HEK293T (cell line): ENCODE measurements at regions not wholly inside any gene's neighbourhood (a gene's known extent, or its start where the extent isn't known, plus 50 kb on each side); places are given as distances from the start of the nearest gene placed in this dataset.
"Not testable (repeated sequence)": the region's sequence is repeated elsewhere in the genome, so short reads cannot be mapped to it uniquely, and the experiment has no call there.

ENCODE experiments used
- CTCF ChIA-PET: fragments of 350-600 bp; formaldehyde crosslinking; extraction: SDS; loops from one replicate; lab custom pipeline; 2021; ENCODE audit warnings: antibody characterized with exemption, inconsistent platforms; lab: Yijun Ruan, JAX
- POLR2A ChIA-PET: fragments of 350-600 bp; formaldehyde crosslinking; extraction: SDS; loops from one replicate; lab custom pipeline; 2020; ENCODE audit warnings: antibody characterized with exemption, inconsistent platforms; lab: Yijun Ruan, JAX
- DNase-seq: peaks from one replicate; pipeline ENCODE4 v3.0.0; 2012; ENCODE audit warnings: mixed read lengths; ENCODE audit errors: extremely low spot score
- ARNT ChIP-seq: fragments of 450-650 bp; IDR thresholded peaks from 2 replicates; pipeline ENCODE4 v1.6.1; 2017; ENCODE audit warnings: mild to moderate bottlenecking
- BHLHE40 ChIP-seq: fragments of 450-650 bp; IDR thresholded peaks from 2 replicates; pipeline ENCODE4 v1.6.1; 2016; ENCODE audit warnings: mild to moderate bottlenecking, moderate library complexity, borderline replicate concordance
- CTBP1 ChIP-seq: fragments of 450-650 bp; IDR thresholded peaks from 2 replicates; pipeline ENCODE4 v1.6.1; 2016; ENCODE audit warnings: borderline replicate concordance
- ELF4 ChIP-seq: fragments of 450-650 bp; IDR thresholded peaks from 2 replicates; pipeline ENCODE4 v1.6.1; 2017; ENCODE audit warnings: antibody characterized with exemption
- FOXA1 ChIP-seq: fragments of 450-650 bp; IDR thresholded peaks from 2 replicates; pipeline ENCODE4 v1.6.1; 2016; ENCODE audit warnings: mild to moderate bottlenecking
- FOXK2 ChIP-seq: fragments of 450-650 bp; IDR thresholded peaks from 2 replicates; pipeline ENCODE4 v1.6.1; 2016; ENCODE audit warnings: mild to moderate bottlenecking
- FOXM1 ChIP-seq: fragments of 450-650 bp; IDR thresholded peaks from 2 replicates; pipeline ENCODE4 v1.6.1; 2017; ENCODE audit warnings: mild to moderate bottlenecking, borderline replicate concordance
- HDGF ChIP-seq: fragments of 450-650 bp; IDR thresholded peaks from 2 replicates; pipeline ENCODE4 v1.6.1; 2017; ENCODE audit warnings: antibody characterized with exemption, borderline replicate concordance
- L3MBTL2 ChIP-seq: fragments of 450-650 bp; conservative IDR thresholded peaks from 2 replicates; pipeline ENCODE4 v1.6.1; 2016; ENCODE audit warnings: mild to moderate bottlenecking
- LEF1 ChIP-seq: fragments of 450-650 bp; IDR thresholded peaks from 2 replicates; pipeline ENCODE4 v1.6.1; 2017; ENCODE audit warnings: mild to moderate bottlenecking, borderline replicate concordance
- NFRKB ChIP-seq: fragments of 450-650 bp; IDR thresholded peaks from 2 replicates; pipeline ENCODE4 v1.6.1; 2016; ENCODE audit warnings: mild to moderate bottlenecking, moderate library complexity
- SP1 ChIP-seq: fragments of 450-650 bp; IDR thresholded peaks from 2 replicates; pipeline ENCODE4 v1.6.1; 2017
- SUZ12 ChIP-seq: fragments of 450-650 bp; IDR thresholded peaks from 2 replicates; pipeline ENCODE4 v1.6.1; 2016; ENCODE audit warnings: mild to moderate bottlenecking
- TARDBP ChIP-seq: fragments of 450-650 bp; IDR thresholded peaks from 2 replicates; pipeline ENCODE4 v1.6.1; 2016
- ZNF384 ChIP-seq: fragments of 450-650 bp; IDR thresholded peaks from 2 replicates; pipeline ENCODE4 v1.6.1; 2016
- TF ChIP-seq, protein P1 (sequence below): fragments of 450-650 bp; IDR thresholded peaks from 2 replicates; pipeline ENCODE4 v1.6.1; 2016

DNA sequence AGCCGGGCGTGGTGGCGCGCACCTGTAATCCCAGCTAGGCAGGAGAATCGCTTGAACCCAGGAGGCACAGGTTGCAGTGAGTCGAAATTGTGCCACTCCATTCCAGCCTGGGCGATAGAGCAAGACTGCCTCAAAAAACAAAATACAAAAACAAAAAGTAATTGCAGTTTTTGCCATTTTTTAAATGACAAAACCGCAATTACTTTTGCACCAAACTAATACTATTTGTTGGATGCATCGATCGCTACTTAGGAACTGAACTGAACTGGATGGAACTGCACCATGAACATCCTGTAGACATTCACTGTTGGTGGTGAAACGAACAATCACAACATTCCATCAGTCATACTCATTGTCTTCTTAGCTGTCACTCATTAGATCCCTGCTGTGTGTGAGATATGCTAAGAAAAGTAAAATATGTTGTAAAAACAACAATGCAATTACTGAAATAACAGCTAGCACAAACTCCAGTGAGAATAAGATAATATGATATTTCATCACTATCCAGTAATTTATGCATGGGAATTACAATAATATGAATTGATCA, 341.2 kb downstream of the ACTR3B start:
- DNase-seq, result no peak
- CTCF ChIA-PET, result no interaction called here
- TF ChIP-seq FOXM1, result no peak
- TF ChIP-seq NFRKB, result no peak
- no peak for TF ChIP-seq SUZ12
- TF ChIP-seq LEF1, result no peak
- no peak for TF ChIP-seq ZNF384
- no peak for TF ChIP-seq CTBP1
- no peak for TF ChIP-seq HDGF
- no peak for TF ChIP-seq SP1
- no peak for TF ChIP-seq ARNT
- TF ChIP-seq, protein P1, sequence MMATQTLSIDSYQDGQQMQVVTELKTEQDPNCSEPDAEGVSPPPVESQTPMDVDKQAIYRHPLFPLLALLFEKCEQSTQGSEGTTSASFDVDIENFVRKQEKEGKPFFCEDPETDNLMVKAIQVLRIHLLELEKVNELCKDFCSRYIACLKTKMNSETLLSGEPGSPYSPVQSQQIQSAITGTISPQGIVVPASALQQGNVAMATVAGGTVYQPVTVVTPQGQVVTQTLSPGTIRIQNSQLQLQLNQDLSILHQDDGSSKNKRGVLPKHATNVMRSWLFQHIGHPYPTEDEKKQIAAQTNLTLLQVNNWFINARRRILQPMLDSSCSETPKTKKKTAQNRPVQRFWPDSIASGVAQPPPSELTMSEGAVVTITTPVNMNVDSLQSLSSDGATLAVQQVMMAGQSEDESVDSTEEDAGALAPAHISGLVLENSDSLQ, result peak; percentile 57
- no peak for TF ChIP-seq FOXA1
- peak; percentile 84 for TF ChIP-seq ELF4
- TF ChIP-seq FOXK2, result no peak
- no peak for TF ChIP-seq L3MBTL2
- TF ChIP-seq TARDBP, result no peak
- no peak for TF ChIP-seq BHLHE40
- POLR2A ChIA-PET, result no interaction called here

DNA sequence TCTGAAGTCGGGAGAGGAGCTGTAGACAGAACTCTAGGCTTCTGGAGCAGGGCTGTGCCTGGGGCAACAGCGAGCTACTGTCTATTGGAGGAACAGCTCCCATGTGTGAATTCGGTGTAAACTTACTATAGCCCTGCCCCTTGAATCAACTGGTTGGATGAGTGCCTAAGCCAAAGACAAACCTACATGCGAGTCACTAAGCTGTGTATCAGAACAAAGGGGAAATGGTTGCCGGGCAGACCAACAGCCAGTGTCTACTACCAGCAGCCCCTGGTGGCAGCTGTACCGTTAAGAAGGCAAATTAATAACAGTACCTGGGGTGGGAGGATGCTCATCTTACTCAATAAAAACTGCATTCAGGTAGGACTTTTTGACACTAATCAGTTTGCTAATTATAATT, 343.6 kb downstream of the ACTR3B start:
- DNase-seq, result no peak
- POLR2A ChIA-PET, result no interaction called here
- TF ChIP-seq TARDBP, result no peak
- CTCF ChIA-PET, result no interaction called here

DNA sequence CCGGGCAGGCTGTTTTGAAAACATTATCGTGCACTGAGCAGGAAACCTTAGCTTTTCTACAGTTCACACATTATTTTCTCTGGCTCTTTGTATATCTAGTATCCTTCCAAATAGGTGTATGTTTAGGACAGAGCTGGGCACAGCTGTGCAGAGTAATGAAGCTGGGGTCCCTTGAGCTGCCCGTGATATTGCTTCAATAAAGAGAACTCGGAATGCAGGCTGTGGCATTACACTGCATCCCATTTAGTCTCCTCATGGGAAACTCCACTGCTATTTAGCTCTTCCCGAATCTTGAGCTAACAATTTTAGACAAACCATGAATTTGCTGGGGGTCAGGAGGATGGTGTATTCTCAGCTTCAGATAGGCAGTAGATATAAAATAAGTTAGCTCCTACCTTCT, 348.3 kb downstream of the ACTR3B start:
- no peak for DNase-seq
- POLR2A ChIA-PET, result no interaction called here
- TF ChIP-seq CTBP1, result no peak
- TF ChIP-seq FOXK2, result no peak
- TF ChIP-seq LEF1, result no peak
- no peak for TF ChIP-seq L3MBTL2
- no peak for TF ChIP-seq SP1
- TF ChIP-seq, protein P1, result no peak
- no peak for TF ChIP-seq SUZ12
- TF ChIP-seq ARNT, result no peak
- TF ChIP-seq TARDBP, result no peak
- CTCF ChIA-PET, result no interaction called here

DNA sequence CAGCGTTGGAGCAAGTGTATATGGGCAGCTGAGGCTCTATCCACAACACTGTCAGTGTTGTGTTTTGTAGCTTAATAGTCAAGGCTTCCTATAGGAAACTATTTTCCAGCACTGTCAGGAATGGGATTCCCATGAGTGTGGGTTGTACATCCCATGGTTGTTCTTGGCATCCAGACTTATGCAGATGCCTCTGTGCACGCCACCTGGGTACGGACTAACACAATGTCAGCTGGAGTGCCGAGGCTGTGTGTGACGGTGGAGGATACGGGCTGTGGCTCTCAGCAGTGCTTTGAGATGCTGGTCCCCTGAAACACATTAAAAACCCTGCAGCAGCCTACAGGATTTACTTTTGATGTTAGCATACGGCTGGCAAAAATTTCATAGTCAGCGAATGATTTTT, 350.0 kb downstream of the ACTR3B start:
- ChIA-PET CTCF (no interaction called here), POLR2A (no interaction called here)
- DNase-seq, result no peak
- TF ChIP-seq ARNT, result no peak
- TF ChIP-seq LEF1, result no peak
- no peak for TF ChIP-seq SP1
- no peak for TF ChIP-seq CTBP1
- TF ChIP-seq ELF4, result no peak
- TF ChIP-seq L3MBTL2, result no peak
- no peak for TF ChIP-seq SUZ12
- TF ChIP-seq TARDBP, result no peak
- no peak for TF ChIP-seq FOXA1
- no peak for TF ChIP-seq HDGF

DNA sequence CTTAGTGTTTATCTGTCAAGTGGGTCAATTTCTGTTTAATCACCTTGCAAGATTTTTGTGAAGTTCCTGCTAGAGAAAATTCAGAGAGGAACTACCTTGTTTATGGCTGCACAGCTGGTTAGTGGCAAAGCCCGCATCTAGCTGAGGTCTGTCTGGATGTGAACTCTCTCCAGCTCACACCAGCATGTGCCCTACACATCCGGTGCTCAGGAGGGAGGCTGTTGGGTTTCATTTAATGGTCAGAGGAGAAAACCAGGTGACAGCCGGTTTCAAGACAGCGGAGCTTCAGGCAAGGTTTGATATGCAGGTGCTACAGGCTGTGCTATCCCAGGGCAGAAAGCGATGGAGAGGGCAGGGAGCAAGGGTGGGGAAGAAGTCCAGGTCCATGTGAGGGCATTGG, 351.1 kb downstream of the ACTR3B start:
- POLR2A ChIA-PET, result no interaction called here
- DNase-seq, result no peak
- CTCF ChIA-PET, result no interaction called here
- TF ChIP-seq L3MBTL2 (no peak), FOXM1 (no peak), BHLHE40 (no peak), TARDBP (no peak), ELF4 (no peak), SUZ12 (no peak), FOXA1 (no peak), CTBP1 (no peak), LEF1 (no peak), ARNT (no peak), ZNF384 (no peak), FOXK2 (no peak), NFRKB (no peak), HDGF (no peak), SP1 (no peak)
- TF ChIP-seq, protein P1, result no peak

DNA sequence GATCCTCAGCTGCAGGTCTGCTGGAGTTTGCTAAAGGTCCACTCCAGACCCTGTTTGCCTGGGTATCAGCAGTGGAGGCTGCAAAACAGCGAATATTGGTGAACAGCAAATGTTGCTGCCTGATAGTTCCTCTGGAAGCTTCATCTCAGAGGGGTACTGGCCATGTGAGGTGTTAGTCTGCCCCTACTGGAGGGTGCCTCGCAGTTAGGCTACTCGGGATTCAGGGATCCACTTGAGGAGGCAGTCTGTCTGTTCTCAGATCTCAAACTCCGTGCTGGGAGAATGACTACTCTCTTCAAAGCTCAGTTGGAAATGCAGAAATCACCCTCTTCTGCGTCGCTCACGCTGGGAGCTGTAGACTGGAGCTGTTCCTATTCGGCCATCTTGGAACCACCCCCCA, 362.7 kb downstream of the ACTR3B start:
- DNase-seq, CTCF ChIA-PET, POLR2A ChIA-PET: not testable (repeated sequence)

DNA sequence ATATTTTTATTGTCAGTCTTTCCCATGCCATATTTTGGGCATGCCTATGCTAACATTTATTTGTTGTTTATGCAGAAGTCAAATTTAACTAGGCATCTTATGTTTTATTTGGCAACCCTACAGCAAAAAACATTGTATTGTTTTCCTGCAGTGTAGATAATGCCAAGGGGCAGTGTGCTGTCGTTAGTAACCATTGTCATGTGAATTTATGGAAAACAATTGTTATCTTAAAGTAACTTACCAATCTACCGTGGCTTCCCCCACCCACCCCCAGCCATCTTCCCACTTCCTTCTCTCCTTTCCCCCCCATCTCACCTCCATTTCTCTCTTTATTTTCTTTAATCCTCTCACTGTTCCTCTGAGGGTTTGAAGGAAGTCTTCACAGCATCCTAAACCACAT, 370.5 kb downstream of the ACTR3B start:
- DNase-seq, result no peak
- ChIA-PET CTCF (no interaction called here), POLR2A (no interaction called here)
- TF ChIP-seq L3MBTL2 (no peak), ZNF384 (no peak), LEF1 (no peak), FOXA1 (no peak), HDGF (no peak), SUZ12 (no peak), ELF4 (no peak), FOXK2 (no peak), SP1 (no peak), TARDBP (no peak)
- TF ChIP-seq, protein P1, result no peak
